ENCODE measurements at regions not wholly inside any gene's neighbourhood (a gene's known extent, or its start where the extent isn't known, plus 50 kb on each side); places are given as distances from the start of the nearest gene placed in this dataset.
"Not testable (repeated sequence)": the region's sequence is repeated elsewhere in the genome, so short reads cannot be mapped to it uniquely, and the experiment has no call there.

DNA sequence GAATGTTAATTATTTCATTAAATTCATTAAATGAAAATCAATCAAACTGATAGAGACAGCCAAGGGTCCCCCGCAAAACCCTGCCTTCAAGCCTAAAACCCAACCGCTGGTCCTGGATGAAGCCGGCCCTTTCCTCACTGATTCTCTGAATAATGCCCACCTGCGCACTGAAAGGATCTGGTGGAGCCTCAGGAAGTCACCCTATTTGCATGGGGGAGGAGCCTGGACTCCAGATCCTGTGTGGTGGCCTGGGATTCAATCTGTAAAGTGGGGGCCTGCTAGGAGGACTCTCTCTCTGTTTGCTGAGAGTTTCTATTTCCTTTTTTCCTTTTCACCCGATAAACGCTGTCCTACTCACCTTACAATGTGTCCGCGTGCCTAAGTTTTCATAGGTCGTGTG is 97.9 kb upstream of the ADAMTS3 start:
- DNase-seq = no peak

DNA sequence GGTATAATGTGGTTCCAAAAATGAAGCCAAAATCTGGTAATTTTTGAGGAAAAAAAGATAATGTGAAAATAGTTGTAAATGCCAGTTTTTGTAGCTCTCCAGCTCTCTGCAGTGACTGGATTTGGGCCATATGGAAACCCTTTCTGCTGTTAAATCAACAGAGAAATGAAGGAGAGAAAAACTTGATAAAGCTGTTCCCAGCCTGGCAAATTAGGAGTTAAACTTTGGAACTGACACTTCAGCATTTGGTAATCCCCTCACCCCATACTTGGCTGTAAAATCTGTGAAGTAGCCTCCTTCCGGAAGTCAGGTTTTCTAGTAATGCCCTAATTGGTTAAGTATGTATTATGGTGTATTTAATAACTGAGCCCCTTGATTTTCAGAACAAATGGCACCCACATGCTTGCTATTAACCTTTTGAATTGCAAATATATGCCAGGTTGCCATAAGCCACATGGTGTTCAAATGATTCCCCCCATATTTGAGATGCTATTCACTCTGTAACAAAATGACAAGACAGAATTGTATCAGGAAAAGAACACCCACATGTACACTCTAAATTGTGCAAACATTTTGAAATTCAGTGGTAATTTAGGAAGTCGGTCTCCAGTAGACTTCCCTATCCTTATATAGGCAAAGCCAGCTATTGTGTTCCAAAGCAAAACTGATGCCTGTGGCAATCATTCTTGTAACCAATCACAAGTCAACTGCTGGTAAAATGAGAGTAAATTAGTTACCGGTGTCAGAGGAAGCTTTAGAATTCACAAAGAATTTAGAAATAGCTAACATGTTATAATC is 96.3 kb upstream of the ADAMTS3 start:
- no peak for DNase-seq

DNA sequence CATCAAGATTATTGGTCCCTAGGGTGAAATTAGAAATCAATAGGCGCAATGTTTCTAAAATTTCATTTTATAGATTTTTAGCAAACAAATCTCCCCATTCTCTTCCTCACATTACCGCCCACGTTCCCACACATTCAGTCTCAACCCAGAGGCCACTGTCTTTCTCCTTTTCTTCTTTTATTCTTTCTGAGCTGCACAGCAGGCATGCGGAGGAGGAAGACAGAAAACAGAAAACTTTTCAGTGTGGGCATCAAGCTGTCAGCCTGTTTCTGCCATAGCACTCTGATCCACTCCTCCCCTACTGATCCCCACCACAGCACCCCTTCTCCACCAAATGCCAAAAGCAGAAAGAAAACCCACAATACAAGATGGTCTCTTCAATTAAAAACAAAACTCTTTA is 94.8 kb upstream of the ADAMTS3 start:
- DNase-seq = no peak

DNA sequence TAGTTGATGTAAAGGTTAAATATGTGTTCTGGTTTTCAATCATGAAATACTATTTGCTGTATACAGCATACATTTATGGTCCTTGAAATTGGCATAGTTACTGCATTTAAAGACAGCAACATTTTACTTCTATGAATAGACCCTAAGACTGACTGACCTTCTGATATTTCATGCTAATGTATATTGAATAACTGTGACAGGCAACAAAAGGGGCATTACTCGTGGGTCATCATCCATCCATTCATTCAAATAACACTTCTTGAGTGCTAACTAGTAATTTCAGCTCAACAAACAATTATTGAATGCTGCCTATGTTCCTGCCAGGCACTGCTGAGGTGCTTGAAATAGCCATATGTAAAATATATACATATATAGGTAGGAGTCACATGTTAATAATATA is 92.8 kb upstream of the ADAMTS3 start:
- no peak for DNase-seq

DNA sequence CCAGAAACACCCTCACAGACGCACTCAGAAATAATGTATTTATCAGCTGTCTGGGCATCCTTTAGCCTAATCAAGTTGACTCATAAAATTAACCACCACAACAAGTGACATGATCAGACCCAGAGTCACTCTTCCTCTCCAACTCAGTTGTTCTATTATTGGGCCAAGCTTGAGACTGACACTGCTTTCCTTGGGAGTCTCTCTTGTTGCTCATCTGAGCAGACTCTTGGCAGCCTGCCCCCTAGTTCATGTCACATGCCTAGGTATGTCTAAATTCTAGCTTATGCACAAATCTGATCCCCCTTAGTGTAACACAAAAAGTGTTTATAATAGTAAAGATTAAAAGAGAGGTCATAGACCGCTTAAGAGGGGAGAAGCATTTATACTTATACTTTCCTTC is 72.6 kb upstream of the ADAMTS3 start:
- DNase-seq = no peak

DNA sequence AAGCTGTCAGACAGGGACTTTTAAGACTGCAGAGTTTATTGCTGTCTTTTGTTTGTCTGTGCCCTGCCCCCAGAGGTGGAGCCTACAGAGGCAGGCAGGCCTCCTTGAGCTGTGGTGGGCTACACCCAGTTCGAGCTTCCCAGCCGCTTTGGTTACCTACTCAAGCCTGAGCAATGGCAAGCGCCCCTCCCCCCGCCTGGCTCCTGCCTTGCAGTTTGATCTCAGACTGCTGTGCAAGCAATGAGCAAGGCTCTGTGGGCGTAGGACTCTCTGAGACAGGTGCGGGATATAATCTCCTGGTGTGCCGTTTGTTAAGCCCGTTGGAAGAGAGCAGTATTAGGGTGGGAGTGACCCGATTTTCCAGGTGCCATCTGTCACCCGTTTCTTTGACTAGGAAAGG is 67.8 kb upstream of the ADAMTS3 start:
- not testable (repeated sequence) for DNase-seq

DNA sequence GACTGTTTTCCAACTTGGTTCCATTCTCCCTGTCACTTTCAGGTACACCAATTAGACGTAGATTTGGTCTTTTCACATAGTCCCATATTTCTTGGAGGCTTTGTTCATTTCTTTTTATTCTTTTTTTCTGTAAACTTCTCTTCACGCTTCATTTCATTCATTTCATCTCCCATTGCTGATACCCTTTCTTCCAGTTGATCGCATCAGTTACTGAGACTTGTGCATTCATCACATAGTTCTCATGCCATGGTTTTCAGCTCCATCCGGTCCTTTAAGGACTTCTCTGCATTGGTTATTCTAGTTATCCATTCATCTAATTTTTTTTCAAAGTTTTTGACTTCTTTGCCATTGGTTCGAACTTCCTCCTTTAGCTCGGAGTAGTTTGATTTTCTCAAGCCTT is 66.9 kb upstream of the ADAMTS3 start:
- not testable (repeated sequence) for DNase-seq

DNA sequence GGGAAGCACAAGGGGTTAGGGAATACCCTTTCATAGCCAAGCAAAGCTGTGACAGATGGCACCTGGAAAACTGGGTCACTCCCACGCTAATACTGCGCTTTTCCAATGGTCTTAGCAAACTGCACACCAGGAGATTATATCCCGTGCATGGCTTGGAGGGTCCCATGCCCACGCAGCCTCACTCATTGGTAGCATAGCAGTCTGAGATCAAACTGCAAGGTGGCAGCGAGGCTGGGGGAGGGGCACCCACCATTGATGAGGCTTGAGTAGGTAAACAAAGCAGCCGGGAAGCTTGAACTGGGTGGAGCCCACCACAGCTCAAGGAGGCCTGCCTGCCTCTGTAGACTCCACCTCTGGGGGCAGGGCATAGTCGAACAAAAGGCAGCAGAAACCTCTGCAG is 63.2 kb upstream of the ADAMTS3 start:
- not testable (repeated sequence) for DNase-seq

DNA sequence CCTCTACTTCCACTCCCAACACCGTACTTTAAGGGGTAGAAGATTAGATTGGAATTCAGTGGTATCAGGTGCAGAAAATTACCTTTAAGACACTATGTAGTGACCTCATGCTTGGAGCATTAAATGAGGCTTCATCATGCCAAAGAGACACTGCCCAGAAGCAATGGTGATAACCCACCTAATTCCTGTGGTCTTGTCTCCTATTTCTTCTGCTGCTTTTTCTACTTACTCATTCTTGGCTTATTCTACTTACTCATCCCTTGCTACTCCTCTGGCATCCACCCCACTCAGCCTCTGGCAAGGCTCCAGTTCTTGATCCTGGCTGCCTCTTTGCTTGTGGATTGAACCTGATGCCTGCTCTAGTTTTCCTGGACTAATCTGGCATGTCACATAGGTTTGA is 62.3 kb upstream of the ADAMTS3 start:
- DNase-seq = no peak

DNA sequence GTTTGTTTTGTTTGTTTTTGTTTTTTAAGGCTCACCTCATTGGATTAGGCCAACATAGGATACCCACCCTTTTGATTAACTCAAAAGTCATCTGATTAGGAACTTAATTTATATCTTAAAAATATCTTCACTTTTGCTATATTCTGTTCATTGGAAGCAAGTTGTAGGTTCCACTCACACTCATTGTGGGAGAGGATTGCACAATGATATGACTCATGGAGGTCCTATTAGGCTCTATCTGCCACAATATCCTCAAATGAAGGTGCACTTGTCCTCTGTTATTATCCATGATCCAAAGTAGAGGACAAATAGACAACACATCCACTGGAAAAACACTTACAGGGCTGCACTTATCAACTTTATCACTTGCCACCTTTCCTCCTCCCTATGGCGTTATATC is 60.5 kb upstream of the ADAMTS3 start:
- no peak for DNase-seq

DNA sequence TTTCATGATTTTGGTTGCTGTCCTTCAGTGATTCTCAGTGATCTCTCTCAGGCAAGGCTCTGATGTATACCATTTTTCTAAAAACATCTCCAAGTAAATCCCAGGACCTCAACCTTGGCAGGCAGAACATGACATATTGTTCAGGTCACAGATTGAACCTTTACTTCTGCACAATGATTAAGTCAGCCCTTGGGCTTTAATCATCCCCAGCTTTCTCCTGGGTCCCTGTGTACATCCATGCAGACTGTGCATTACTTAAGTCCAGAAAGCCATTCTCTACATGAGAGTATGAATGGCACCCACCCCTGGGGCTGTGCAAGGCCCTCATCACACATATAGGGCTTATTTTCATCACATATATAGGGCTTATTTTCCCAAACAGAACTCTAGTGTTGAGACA is 58.7 kb upstream of the ADAMTS3 start:
- no peak for DNase-seq
